NCI-H774 (cell line): ENCODE measurements at regions not wholly inside any gene's neighbourhood (a gene's known extent, or its start where the extent isn't known, plus 50 kb on each side); places are given as distances from the start of the nearest gene placed in this dataset.

Experiments
- DNase-seq: peaks from one replicate; lab custom pipeline; 2025; lab: John Stamatoyannopoulos, UW

GRCh38 chr14:94995551-94995950 lies 161.8 kb downstream of the DICER1 start:
- DNase-seq: no peak

- no peak for DNase-seq
Measured at GRCh38 chr14:94994245-94994644, 163.1 kb downstream of the DICER1 start.

GRCh38 chr14:94992046-94992445 lies 165.3 kb downstream of the DICER1 start:
- DNase-seq: no peak

- no peak for DNase-seq
Measured at GRCh38 chr14:94989946-94990345, 167.4 kb downstream of the DICER1 start.

GRCh38 chr14:94989417-94989816 lies 167.9 kb downstream of the DICER1 start:
- no peak for DNase-seq

GRCh38 chr14:94987409-94987808 lies 169.9 kb downstream of the DICER1 start:
- DNase-seq: no peak

GRCh38 chr14:94979891-94980290 lies 177.4 kb downstream of the DICER1 start:
- no peak for DNase-seq

GRCh38 chr14:94977016-94977415 lies 180.3 kb downstream of the DICER1 start:
- DNase-seq: no peak

GRCh38 chr14:94975366-94975765 lies 182.0 kb downstream of the DICER1 start:
- DNase-seq: no peak

GRCh38 chr14:94974893-94975292 lies 182.4 kb downstream of the DICER1 start:
- DNase-seq: no peak

GRCh38 chr14:94974422-94974821 lies 182.9 kb downstream of the DICER1 start:
- DNase-seq: no peak

GRCh38 chr14:94971750-94972149 lies 185.6 kb downstream of the DICER1 start:
- no peak for DNase-seq

GRCh38 chr14:94970941-94971730 lies 186.2 kb downstream of the DICER1 start:
- no peak for DNase-seq

- no peak for DNase-seq
Measured at GRCh38 chr14:94969766-94970165, 187.6 kb downstream of the DICER1 start.

- no peak for DNase-seq
Measured at GRCh38 chr14:94966868-94967267, 190.5 kb downstream of the DICER1 start.

GRCh38 chr14:94966344-94966743 lies 191.0 kb downstream of the DICER1 start:
- DNase-seq: no peak

GRCh38 chr14:94965551-94966313 lies 191.6 kb downstream of the DICER1 start:
- DNase-seq: no peak

- DNase-seq: no peak
Measured at GRCh38 chr14:94964931-94965330, 192.4 kb downstream of the DICER1 start.

GRCh38 chr14:94964181-94964580 lies 193.1 kb downstream of the DICER1 start:
- DNase-seq: no peak

GRCh38 chr14:94963051-94963450 lies 193.1 kb upstream of the GSC start:
- DNase-seq: no peak

- no peak for DNase-seq
Measured at GRCh38 chr14:94962166-94962575, 192.3 kb upstream of the GSC start.

GRCh38 chr14:94961386-94962165 lies 191.7 kb upstream of the GSC start:
- DNase-seq: no peak
